GM23338 (cell line): ENCODE measurements at regions not wholly inside any gene's neighbourhood (a gene's known extent, or its start where the extent isn't known, plus 50 kb on each side); places are given as distances from the start of the nearest gene placed in this dataset.

Experiments used
- ATAC-seq: fragments of 200-7000 bp; cut with Tn5 transposase; 3 replicates; pipeline ENCODE4 v1.9.1; 2020
- DNase-seq: peaks from one replicate; pipeline ENCODE4 v3.0.0-alpha.2; 2015; ENCODE audit warnings: low spot score
- H2AFZ ChIP-seq: fragments of 200-600 bp; sonication (generic); 2 replicates; pipeline ENCODE4 v1.8.0; 2016; ENCODE audit warnings: antibody characterized with exemption, mild to moderate bottlenecking, moderate library complexity
- H3F3A ChIP-seq: fragments of 200-600 bp; sonication (generic); replicated peaks from 2 replicates; pipeline ENCODE4 v1.8.0; 2017; ENCODE audit warnings: antibody characterized with exemption, mixed run types, low read depth
- H3K27ac ChIP-seq: fragments of 200-600 bp; sonication (generic); 2 replicates; pipeline ENCODE4 v1.6.1; 2016; ENCODE audit warnings: low read depth
- H3K27me3 ChIP-seq: fragments of 200-600 bp; sonication (generic); 2 replicates; pipeline ENCODE4 v1.8.0; 2016; ENCODE audit warnings: mild to moderate bottlenecking, mixed run types, moderate library complexity; ENCODE audit not compliant: insufficient read depth
- H3K36me3 ChIP-seq: fragments of 200-600 bp; sonication (generic); 2 replicates; pipeline ENCODE4 v1.8.0; 2016; ENCODE audit warnings: mild to moderate bottlenecking; ENCODE audit not compliant: insufficient read depth
- H3K4me1 ChIP-seq: fragments of 200-600 bp; sonication (generic); 2 replicates; pipeline ENCODE4 v1.8.0; 2016; ENCODE audit warnings: mild to moderate bottlenecking, moderate library complexity; ENCODE audit not compliant: insufficient read depth
- H3K4me2 ChIP-seq: fragments of 200-600 bp; sonication (generic); 2 replicates; pipeline ENCODE4 v1.7.1; 2017; ENCODE audit warnings: mixed run types
- H3K4me3 ChIP-seq: fragments of 200-600 bp; sonication (generic); 2 replicates; pipeline ENCODE4 v1.6.1; 2016; ENCODE audit warnings: mixed run types
- H3K79me2 ChIP-seq: fragments of 200-600 bp; sonication (generic); replicated peaks from 2 replicates; pipeline ENCODE4 v1.8.0; 2017; ENCODE audit warnings: mild to moderate bottlenecking; ENCODE audit not compliant: insufficient read depth
- H3K9me2 ChIP-seq: fragments of 200-600 bp; sonication (generic); 2 replicates; pipeline ENCODE4 v1.8.0; 2017; ENCODE audit not compliant: insufficient read depth
- H4K20me1 ChIP-seq: fragments of 200-600 bp; sonication (generic); replicated peaks from 2 replicates; pipeline ENCODE4 v1.8.0; 2017; ENCODE audit warnings: mild to moderate bottlenecking; ENCODE audit not compliant: insufficient read depth
- H3K27ac Mint-ChIP-seq: 2 replicates; pipeline ENCODE4 v1.8.0; 2020; ENCODE audit warnings: inconsistent platforms, mild to moderate bottlenecking, moderate library complexity, mixed read lengths
- H3K27me3 Mint-ChIP-seq: 3 replicates; pipeline ENCODE4 v1.8.0; 2022; ENCODE audit warnings: low read depth, mild to moderate bottlenecking, moderate library complexity, mixed read lengths, inconsistent platforms; ENCODE audit not compliant: insufficient read depth, poor library complexity
- H3K36me3 Mint-ChIP-seq: 3 replicates; pipeline ENCODE4 v1.8.0; 2021; ENCODE audit warnings: low read depth, mild to moderate bottlenecking, inconsistent platforms, moderate library complexity, mixed read lengths
- H3K4me1 Mint-ChIP-seq: 3 replicates; pipeline ENCODE4 v1.8.0; 2020; ENCODE audit warnings: mild to moderate bottlenecking, inconsistent platforms, mixed read lengths
- H3K4me3 Mint-ChIP-seq: 3 replicates; pipeline ENCODE4 v1.8.0; 2021; ENCODE audit warnings: moderate library complexity, mild to moderate bottlenecking, inconsistent platforms, mixed read lengths
- H3K9me3 Mint-ChIP-seq: 3 replicates; pipeline ENCODE4 v1.8.0; 2020; ENCODE audit warnings: moderate library complexity, mild to moderate bottlenecking, inconsistent platforms, mixed read lengths
- CREB1 ChIP-seq: fragments of 250-450 bp; sonication (Bioruptor Pico); IDR thresholded peaks from 2 replicates; pipeline ENCODE4 v1.5.0; 2020; ENCODE audit warnings: low read depth, mild to moderate bottlenecking, moderate library complexity
- CTCF ChIP-seq, 2 experiments: fragments of 200-600 bp in 1 of 2; sonication (generic) in 1 of 2; conservative IDR thresholded peaks; 2 replicates each; pipeline versions ENCODE4 v1.5.1 to v1.6.1; 2016 to 2017; ENCODE audit warnings: antibody characterized with exemption in 2 of 2, low read depth in 2 of 2, mild to moderate bottlenecking in 2 of 2, moderate library complexity in 1 of 2
- EZH2 ChIP-seq: fragments of 200-600 bp; sonication (generic); IDR thresholded peaks from one replicate; pipeline ENCODE4 v1.8.0; 2017; ENCODE audit warnings: antibody characterized with exemption, mild to moderate bottlenecking, low read depth; ENCODE audit not compliant: unreplicated experiment
- EZH2phosphoT487 ChIP-seq: fragments of 200-600 bp; sonication (generic); IDR thresholded peaks from one replicate; pipeline ENCODE4 v1.8.1; 2018; ENCODE audit warnings: antibody characterized with exemption; ENCODE audit not compliant: unreplicated experiment
- JUNB ChIP-seq: IDR thresholded peaks from one replicate; pipeline ENCODE4 v1.6.1; 2016; ENCODE audit warnings: antibody characterized with exemption; ENCODE audit not compliant: unreplicated experiment
- NANOG ChIP-seq: IDR thresholded peaks from 2 replicates; pipeline ENCODE4 v1.6.1; 2016; ENCODE audit warnings: antibody characterized with exemption, borderline replicate concordance
- POLR2AphosphoS5 ChIP-seq: IDR thresholded peaks from 2 replicates; pipeline ENCODE4 v1.6.1; 2016; ENCODE audit warnings: antibody characterized with exemption, low read depth
- REST ChIP-seq: IDR thresholded peaks from one replicate; pipeline ENCODE4 v1.6.1; 2018; ENCODE audit warnings: antibody characterized with exemption; ENCODE audit not compliant: unreplicated experiment
- STAT1 ChIP-seq: IDR thresholded peaks from one replicate; pipeline ENCODE4 v1.6.1; 2016; ENCODE audit warnings: antibody characterized with exemption; ENCODE audit not compliant: unreplicated experiment
- ZNF114 ChIP-seq: fragments of 250-450 bp; sonication (Bioruptor Pico); IDR thresholded peaks from 2 replicates; pipeline ENCODE4 v1.5.0; 2020; ENCODE audit warnings: mild to moderate bottlenecking, moderate library complexity
- ZNF331 ChIP-seq: fragments of 250-450 bp; sonication (Bioruptor Pico); IDR thresholded peaks from 2 replicates; pipeline ENCODE4 v1.5.0; 2020; ENCODE audit warnings: low read depth, mild to moderate bottlenecking, moderate library complexity
- TF ChIP-seq, protein P1 (sequence below): fragments of 250-450 bp; sonication (Bioruptor Pico); IDR thresholded peaks from 2 replicates; pipeline ENCODE4 v1.5.0; 2020; ENCODE audit warnings: mild to moderate bottlenecking, moderate library complexity
- TF ChIP-seq, protein P2 (sequence below): IDR thresholded peaks from 2 replicates; pipeline ENCODE4 v1.6.1; 2016; ENCODE audit warnings: antibody characterized with exemption

GRCh38 chr7:24164401-24164800 is 119.6 kb upstream of the NPY start:
- Mint-ChIP-seq H3K4me1 (no peaks in the 10 kb centered on the region; the same call in 2 of the 3 replicates), H3K36me3 (peaks cover 33% of the 10 kb centered on the region), H3K4me3 (no peak overlapping the region), H3K27ac (no peak overlapping the region), H3K9me3 (peaks cover 37% of the 10 kb centered on the region), H3K27me3 (peaks cover 1% of the 10 kb centered on the region)
- no peaks in the 10 kb centered on the region for H3F3A ChIP-seq
- no peak overlapping the region for H3K4me2 ChIP-seq
- H3K9me2 ChIP-seq, result peaks cover 6% of the 10 kb centered on the region
- no peaks in the 10 kb centered on the region for H4K20me1 ChIP-seq
- DNase-seq, result no peak
- no peaks in the 10 kb centered on the region for H3K27me3 ChIP-seq
- TF ChIP-seq ZNF331 (no peak), EZH2 (no peak), EZH2phosphoT487 (no peak), ZNF114 (CRISPR knock-in tag) (no peak), NANOG (no peak), STAT1 (no peak), CTCF (conservative IDR thresholded peaks at IDR 0.05; ENCODE audit: low read depth in 2 of 2) (no peak), CREB1 (no peak), POLR2AphosphoS5 (no peak), REST (no peak), JUNB (no peak)
- TF ChIP-seq, protein P1, sequence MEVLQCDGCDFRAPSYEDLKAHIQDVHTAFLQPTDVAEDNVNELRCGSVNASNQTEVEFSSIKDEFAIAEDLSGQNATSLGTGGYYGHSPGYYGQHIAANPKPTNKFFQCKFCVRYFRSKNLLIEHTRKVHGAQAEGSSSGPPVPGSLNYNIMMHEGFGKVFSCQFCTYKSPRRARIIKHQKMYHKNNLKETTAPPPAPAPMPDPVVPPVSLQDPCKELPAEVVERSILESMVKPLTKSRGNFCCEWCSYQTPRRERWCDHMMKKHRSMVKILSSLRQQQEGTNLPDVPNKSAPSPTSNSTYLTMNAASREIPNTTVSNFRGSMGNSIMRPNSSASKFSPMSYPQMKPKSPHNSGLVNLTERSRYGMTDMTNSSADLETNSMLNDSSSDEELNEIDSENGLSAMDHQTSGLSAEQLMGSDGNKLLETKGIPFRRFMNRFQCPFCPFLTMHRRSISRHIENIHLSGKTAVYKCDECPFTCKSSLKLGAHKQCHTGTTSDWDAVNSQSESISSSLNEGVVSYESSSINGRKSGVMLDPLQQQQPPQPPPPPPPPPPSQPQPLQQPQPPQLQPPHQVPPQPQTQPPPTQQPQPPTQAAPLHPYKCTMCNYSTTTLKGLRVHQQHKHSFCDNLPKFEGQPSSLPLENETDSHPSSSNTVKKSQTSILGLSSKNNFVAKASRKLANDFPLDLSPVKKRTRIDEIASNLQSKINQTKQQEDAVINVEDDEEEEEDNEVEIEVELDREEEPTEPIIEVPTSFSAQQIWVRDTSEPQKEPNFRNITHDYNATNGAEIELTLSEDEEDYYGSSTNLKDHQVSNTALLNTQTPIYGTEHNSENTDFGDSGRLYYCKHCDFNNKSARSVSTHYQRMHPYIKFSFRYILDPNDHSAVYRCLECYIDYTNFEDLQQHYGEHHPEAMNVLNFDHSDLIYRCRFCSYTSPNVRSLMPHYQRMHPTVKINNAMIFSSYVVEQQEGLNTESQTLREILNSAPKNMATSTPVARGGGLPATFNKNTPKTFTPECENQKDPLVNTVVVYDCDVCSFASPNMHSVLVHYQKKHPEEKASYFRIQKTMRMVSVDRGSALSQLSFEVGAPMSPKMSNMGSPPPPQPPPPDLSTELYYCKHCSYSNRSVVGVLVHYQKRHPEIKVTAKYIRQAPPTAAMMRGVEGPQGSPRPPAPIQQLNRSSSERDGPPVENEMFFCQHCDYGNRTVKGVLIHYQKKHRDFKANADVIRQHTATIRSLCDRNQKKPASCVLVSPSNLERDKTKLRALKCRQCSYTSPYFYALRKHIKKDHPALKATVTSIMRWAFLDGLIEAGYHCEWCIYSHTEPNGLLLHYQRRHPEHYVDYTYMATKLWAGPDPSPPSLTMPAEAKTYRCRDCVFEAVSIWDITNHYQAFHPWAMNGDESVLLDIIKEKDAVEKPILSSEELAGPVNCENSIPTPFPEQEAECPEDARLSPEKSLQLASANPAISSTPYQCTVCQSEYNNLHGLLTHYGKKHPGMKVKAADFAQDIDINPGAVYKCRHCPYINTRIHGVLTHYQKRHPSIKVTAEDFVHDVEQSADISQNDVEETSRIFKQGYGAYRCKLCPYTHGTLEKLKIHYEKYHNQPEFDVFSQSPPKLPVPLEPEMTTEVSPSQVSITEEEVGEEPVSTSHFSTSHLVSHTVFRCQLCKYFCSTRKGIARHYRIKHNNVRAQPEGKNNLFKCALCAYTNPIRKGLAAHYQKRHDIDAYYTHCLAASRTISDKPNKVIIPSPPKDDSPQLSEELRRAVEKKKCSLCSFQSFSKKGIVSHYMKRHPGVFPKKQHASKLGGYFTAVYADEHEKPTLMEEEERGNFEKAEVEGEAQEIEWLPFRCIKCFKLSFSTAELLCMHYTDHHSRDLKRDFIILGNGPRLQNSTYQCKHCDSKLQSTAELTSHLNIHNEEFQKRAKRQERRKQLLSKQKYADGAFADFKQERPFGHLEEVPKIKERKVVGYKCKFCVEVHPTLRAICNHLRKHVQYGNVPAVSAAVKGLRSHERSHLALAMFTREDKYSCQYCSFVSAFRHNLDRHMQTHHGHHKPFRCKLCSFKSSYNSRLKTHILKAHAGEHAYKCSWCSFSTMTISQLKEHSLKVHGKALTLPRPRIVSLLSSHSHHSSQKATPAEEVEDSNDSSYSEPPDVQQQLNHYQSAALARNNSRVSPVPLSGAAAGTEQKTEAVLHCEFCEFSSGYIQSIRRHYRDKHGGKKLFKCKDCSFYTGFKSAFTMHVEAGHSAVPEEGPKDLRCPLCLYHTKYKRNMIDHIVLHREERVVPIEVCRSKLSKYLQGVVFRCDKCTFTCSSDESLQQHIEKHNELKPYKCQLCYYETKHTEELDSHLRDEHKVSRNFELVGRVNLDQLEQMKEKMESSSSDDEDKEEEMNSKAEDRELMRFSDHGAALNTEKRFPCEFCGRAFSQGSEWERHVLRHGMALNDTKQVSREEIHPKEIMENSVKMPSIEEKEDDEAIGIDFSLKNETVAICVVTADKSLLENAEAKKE (CRISPR knock-in tag), result no peak
- TF ChIP-seq, protein P2, sequence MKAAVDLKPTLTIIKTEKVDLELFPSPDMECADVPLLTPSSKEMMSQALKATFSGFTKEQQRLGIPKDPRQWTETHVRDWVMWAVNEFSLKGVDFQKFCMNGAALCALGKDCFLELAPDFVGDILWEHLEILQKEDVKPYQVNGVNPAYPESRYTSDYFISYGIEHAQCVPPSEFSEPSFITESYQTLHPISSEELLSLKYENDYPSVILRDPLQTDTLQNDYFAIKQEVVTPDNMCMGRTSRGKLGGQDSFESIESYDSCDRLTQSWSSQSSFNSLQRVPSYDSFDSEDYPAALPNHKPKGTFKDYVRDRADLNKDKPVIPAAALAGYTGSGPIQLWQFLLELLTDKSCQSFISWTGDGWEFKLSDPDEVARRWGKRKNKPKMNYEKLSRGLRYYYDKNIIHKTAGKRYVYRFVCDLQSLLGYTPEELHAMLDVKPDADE, result no peak
- no peaks in the 10 kb centered on the region for H3K79me2 ChIP-seq
- H3K36me3 ChIP-seq, result no peaks in the 10 kb centered on the region
- H2AFZ ChIP-seq, result no peak overlapping the region
- no peak overlapping the region for H3K4me3 ChIP-seq
- H3K27ac ChIP-seq, result no peak overlapping the region
- no peak for ATAC-seq
- H3K4me1 ChIP-seq, result no peaks in the 10 kb centered on the region
